PC-9 (cell line): ENCODE measurements at regions not wholly inside any gene's neighbourhood (a gene's known extent, or its start where the extent isn't known, plus 50 kb on each side); places are given as distances from the start of the nearest gene placed in this dataset.

Experiments
- EZH2 ChIP-seq: fragments of 200-600 bp; sonication (generic); IDR thresholded peaks from 2 replicates; pipeline ENCODE4 v1.8.0; 2017; ENCODE audit warnings: antibody characterized with exemption, low read depth
- TF ChIP-seq, protein P1 (sequence below): fragments of 200-600 bp; sonication (generic); conservative IDR thresholded peaks from 2 replicates; pipeline ENCODE4 v1.6.1; 2017; ENCODE audit warnings: mixed run types, antibody characterized with exemption, mild to moderate bottlenecking, moderate library complexity

DNA sequence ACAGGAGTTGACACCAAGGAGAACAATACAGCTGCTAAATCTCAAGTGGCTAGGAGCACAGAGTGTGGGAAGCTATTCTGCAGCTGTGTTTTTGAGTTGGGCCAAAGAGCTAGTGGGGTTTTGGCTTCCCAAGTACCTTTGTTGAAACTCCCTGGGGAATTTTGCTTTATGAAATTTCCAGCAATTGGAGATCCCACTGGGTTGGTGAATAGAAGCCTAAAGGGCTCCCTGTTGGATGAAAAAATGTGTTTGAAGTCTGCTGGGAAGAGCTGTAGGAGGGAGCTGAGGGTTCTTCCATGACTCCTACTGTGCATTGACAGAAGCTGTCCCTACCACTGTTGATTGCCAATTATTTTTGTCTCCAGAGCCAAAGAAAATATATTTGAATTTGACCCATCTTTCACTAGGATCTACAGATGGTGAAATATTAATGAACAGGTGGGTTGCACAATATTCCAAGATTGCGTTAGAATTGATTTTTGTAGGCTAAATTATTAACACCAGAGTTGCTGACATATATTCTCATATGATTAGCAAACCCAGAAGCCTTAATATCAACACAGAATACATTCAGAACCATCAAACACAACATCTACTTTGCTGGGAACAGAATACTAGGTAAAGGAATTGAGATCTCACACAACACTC, 95.4 kb upstream of the CYP1B1 start:
- TF ChIP-seq, protein P1, sequence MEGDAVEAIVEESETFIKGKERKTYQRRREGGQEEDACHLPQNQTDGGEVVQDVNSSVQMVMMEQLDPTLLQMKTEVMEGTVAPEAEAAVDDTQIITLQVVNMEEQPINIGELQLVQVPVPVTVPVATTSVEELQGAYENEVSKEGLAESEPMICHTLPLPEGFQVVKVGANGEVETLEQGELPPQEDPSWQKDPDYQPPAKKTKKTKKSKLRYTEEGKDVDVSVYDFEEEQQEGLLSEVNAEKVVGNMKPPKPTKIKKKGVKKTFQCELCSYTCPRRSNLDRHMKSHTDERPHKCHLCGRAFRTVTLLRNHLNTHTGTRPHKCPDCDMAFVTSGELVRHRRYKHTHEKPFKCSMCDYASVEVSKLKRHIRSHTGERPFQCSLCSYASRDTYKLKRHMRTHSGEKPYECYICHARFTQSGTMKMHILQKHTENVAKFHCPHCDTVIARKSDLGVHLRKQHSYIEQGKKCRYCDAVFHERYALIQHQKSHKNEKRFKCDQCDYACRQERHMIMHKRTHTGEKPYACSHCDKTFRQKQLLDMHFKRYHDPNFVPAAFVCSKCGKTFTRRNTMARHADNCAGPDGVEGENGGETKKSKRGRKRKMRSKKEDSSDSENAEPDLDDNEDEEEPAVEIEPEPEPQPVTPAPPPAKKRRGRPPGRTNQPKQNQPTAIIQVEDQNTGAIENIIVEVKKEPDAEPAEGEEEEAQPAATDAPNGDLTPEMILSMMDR: no peak
- TF ChIP-seq EZH2: no peak
